GM19397 (cell line): ENCODE measurements at regions not wholly inside any gene's neighbourhood (a gene's known extent, or its start where the extent isn't known, plus 50 kb on each side); places are given as distances from the start of the nearest gene placed in this dataset.

Experiments used
- ATAC-seq: cut with Tn5 transposase; IDR thresholded peaks from one replicate; pipeline ENCODE4 v1.9.1; 2021; ENCODE audit warnings: mild to moderate bottlenecking, moderate library complexity; ENCODE audit not compliant: unreplicated experiment

DNA sequence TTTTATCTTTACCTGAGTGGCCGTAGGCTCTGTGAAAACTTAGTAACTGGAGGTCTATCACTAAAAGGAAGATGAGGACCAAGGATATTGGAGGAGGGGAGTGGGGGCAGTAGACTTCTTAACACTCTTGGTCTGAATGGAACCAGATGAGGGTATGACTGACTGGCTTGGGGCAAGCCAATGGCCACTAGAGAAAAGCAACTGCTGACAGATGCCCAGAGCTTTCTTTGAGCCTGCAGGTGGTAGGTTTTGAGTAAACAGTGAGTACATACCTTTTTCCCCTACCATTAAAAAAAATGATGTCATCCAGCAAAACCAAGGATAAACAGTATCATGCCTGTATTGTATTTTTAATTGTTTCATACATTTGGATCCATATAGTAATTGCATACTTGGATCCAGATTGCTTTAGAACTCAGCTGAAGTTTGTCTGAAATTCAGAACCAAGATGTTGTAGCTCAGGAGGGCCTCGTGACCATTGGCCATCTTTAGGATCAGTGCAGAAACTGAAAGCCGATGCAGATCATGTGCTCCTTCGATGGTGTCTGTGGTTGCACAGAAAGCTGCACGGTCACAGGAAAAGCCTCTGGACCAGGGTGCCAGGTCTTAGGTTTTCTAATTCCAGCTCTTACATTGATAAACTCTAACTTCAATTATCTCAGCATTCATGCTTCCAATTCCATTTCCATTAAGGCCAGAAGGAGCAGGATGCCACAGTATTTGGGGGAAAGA, 131.0 kb downstream of the PDGFRA start:
- ATAC-seq, result no peak

DNA sequence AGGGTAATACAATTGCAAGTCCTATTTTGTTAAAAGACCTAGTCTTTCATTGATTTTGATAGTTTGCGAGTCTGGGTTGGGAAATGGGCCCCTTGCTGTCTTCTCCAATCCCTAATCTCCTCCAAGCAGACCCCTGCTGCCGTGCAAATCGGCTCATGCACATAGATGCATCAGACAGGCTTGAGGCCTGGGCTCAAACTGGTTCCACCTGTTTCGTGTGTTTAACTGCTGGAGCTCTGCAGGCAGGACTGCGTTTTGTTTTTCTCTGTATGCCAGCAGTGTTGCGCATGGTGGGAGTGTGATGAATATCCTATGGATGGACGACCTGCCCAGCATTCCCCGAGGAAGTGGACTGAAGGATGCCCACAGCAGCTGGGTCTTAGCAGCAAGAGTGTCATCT, 133.9 kb downstream of the PDGFRA start:
- ATAC-seq, result no peak

DNA sequence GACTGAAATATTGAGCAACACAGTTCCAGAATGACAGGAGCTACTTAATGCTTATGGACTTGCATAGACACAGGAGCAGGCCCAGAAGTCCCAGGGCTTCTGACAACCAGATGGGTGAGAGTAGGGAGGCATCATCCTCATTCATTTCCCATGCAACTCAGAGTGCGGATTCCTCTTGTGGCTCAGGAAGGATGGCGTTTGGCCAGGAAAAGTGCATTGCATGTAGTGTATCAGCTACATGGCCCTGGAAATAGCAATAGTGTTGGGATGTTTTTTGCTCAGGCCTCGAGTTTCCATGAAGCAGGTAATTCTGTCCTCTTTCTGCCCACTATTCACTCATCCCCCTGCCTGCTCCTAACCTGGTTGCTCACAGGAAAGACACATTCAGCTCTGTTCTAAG, 136.6 kb downstream of the PDGFRA start:
- ATAC-seq, result no peak

DNA sequence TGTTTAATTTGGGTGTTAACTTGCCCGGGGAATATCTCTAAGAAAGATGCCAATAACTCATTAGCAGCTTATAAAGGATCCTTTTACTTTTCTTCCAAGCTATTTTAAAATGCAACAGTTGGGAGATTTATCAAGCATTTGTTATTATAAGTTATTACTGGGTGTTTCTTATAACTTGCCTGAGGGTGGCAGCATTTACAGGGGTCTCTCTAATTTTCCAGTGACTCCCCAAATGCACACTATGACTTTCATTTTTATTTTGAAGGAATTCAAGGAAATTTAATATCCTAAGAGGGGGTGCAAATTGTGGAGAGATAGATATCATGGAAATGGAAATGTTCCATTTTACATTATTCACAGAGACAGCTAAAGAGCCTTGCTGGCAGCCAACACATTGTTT, 138.0 kb downstream of the PDGFRA start:
- ATAC-seq, result no peak

DNA sequence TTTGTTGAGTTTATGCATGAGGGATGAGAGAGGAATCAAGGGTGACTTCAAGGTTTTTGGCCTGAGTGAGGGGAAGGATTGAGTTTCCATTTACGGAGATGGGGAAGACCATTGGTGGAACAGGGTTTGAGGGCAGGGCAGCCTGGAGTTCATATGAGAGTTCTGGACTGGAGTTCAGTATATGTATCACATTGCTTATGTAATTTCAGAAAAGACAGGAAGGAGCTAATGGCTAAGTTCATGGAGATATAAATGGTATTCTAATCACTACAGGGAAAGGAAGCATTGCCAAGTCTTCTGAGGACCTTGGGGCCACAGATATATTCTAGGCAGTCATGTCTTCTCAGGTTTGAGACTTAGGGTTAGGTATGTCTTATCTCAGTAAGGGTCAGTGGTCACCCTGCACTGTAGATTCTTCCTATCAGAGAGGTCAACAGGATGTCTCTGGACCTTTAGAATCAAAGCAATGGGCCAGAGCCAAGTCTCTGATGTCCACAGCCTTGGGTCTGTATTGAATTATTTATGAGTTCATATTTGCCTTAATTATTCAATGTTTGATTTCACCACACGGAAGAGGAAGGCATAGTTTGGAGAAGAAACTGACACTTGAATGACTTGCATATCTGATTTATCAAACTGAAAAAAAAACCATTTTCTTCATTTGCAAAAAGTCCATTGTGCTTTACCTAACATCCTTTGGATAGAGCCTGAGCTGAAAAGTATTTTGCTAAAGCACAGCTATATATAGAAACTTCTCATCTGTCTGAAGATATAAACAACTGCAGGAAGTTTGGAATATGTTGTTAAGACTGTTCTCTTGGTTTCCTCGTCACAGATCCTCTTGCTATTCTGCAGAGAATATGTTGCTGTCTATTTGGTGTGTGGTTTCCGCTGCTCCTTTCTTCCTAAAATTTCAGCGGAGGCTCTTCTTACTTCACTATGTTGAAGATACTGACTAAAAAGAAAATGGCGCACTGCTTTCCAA, 139.5 kb downstream of the PDGFRA start:
- ATAC-seq, result no peak

DNA sequence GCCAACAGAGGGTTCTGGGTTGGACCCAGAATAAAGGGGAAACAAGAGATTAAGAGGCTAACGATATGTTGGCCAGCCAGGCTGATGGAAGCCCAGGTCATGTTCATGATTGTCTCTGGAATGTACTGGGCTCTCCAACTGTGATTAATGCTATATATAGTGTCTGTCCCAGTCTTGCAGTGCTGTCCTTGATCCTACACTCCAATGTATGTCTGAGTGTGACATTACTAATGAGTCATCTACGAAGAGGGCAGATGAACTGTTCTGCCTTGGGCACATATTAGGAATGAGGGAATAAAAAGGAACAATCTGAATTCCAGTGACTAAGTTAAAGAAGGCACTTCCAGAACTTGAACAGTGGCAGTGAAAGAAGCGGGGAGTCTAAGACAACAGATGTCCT, 142.1 kb downstream of the PDGFRA start:
- no peak for ATAC-seq

DNA sequence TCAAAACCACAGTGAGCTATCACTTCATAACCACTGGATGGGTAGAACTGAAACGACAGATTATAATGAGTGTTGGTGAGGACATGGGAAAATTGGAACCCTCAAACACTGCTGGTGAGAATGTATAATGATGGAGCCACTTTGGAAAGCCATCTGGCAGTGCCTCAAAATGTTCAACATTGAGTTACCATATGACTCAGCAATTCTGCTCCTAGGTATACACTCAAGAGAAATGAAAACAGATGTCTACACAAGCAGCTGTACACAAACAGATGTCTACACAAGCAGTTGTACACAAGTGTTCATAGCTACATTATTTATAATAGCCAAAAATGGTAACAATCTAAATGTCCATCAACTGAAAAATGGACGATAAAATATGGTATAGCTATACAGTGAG, 143.9 kb downstream of the PDGFRA start:
- no peak for ATAC-seq

DNA sequence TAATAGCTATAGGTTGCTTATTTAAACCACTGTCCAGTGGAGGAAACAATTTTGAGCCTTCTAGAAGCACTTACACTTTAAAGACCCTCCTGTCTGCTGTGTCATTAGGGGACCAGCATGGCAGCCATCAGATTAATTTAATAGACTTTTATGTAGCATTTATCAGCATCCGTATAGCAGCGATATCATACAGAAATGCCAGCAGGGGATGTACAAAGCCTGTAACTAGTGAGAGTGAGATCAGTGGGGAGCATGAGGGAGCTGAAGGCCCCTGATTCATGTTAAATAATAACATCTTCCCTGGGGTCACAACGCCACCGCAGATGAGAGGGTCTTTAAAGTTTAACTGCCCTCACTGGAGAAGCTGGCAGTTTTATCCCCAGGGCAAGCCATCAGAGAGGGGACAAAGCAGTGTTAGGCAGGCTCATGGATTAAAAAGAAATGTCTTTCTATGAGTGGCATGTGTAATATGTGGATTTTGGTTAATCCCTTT, 144.7 kb downstream of the PDGFRA start:
- ATAC-seq, result no peak

DNA sequence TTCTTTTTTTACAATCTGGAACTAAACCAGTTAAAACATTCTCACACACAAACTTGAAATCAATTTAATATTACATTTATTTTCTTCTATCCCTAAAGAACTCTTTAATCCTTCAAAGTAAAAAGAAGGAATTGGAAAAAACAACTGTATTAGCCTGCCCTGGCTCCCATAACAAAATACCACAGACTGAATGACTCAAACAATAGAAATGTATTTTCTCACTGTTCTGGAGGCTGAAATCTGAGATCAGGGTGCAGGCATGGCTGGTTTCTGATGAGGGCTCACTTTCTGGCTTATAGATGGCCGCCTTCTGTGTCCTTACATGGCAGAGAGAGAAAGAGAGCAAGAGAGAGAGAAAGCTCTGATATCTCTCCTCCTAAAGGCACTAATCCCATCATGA, 149.4 kb downstream of the PDGFRA start:
- no peak for ATAC-seq

DNA sequence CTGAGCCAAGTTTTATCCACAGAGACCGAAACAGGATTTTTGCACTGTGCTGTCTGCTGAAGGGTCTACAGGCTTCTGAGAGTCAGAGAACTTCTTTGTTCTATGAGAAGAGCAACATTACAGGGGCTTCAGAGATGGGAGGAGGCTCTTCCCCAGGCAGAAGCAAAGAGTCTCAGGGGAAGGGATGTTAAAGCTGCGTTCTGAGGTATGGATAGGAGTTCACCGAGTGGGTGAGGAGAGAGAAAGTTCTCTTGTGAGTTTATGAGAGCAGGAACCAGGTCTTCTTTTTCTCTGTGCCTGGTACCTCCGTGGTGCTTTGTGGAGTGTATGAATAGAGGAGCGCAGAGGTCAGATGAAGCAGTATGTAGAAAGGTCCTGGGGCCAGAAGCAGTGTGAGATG, 155.1 kb downstream of the PDGFRA start:
- no peak for ATAC-seq

DNA sequence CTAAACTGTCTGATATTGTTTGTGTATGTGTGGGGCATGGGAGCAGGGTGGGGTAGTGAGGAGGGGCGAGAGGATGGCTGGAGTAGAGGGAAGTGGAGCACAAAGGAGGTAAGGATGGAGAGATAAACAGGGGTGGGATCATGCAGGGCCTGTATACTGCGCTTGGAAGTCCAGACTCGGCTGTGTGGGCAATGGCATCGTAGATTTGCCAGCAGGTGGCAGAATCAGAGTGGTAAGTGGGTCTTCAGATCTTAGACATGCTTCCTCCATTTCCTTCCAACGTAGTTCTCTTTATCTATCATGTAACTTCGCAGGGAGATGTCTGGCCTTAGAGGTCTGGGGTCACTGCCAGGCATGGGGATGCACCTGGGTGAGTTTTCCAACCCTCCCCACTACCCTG, 155.5 kb downstream of the PDGFRA start:
- ATAC-seq, result no peak

DNA sequence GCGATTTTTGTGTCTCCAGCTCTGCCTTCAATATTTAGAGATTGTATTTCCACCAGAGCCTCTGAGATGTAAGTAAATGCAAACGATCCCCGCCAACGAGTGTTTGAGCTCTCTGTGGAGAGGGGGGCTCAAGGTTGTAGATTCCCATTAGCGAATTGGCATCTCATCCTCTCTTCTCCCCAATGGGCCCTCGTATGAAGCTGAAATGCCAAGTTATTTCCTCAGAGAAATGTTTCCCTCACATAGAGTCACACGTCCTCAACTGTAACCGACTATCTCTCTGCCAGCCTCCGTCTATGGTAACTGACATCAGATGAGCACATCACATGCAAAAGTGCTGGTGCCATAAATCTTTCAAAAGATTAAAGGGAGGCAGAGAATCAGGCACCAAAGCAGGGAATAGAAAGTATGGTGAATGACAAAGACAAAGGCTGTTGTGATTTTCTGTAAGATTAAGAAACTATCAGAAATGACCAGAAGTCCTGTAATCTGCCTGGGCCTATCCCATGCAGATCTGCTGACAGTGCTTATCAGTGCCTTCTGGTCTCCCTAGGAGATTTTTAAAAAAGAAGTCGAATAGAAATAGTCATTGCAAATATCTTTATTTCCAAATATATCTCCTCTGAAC, 157.1 kb downstream of the PDGFRA start:
- ATAC-seq, result no peak

DNA sequence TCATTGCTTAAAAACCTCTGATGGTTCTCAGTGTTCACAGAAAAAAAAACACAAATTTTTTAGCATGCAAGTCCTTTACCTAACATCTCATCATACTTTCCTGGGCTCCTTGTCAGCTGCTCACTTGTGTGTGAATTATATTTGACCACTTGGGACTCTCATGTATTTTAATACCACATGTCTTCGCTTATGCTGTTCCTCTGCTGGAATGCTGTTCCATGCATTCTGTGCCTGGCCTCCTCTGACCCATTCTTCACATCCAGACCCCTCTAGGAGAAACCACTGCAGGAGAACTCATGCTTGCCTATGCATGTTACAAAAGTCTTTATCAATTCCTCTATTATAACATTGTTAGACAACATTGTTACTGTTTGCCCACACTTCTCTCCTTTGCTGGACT, 157.6 kb downstream of the PDGFRA start:
- ATAC-seq, result no peak

DNA sequence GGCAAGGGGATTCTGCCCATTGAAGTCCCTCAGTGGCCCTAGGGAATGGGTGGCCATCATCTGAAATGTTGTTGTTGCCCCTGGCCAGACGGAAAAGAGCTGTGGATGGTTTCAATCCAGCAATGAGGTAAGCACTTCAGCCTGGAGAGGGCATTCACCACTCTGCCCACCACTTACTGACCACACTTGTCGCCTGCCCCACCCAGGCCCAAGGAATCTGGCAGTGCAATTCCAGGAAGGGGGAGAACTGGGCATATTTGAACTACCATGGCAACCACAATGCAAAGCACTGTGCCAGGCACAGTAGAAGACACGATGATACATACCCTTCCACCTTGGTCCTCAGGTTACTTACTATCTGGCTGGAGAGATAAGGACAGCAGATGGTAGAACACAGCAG, 161.6 kb downstream of the PDGFRA start:
- no peak for ATAC-seq

DNA sequence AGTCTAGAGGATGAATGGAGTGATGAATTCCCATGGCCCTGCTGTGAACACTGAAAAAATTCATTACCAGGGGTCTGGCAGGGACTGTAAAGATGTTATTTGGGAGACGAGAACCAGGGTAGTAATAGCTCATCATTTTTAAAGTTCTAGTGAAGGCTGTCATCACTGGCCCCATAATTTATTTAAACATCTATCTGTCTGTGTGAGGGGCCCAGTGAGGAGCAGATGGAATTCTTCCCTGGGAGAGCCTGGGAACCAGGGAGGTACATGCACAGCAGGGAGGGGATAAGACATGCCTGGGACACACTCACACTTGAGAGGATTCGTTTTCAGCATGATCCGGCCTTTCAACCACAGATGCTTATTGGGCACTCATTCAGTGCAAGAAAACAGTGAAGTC, 162.0 kb downstream of the PDGFRA start:
- no peak for ATAC-seq

DNA sequence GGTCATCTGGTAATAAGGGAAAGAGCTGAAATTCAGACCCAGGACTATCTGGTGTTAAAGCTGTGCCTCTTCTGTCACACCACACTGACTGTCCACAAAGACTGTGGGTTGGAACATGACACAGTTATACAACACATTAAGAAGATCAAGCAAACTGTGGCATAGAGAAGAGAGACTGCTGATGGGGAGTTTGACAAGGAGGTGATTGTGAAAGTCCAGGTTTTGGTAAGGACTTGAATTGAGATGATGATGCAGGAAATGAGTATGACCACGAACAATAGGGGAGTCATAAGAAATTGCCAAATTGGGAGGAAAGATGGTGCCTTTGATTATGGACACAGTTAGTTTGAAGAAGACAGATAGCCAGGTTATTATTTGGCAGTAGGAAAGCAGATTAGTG, 163.4 kb downstream of the PDGFRA start:
- ATAC-seq, result no peak

DNA sequence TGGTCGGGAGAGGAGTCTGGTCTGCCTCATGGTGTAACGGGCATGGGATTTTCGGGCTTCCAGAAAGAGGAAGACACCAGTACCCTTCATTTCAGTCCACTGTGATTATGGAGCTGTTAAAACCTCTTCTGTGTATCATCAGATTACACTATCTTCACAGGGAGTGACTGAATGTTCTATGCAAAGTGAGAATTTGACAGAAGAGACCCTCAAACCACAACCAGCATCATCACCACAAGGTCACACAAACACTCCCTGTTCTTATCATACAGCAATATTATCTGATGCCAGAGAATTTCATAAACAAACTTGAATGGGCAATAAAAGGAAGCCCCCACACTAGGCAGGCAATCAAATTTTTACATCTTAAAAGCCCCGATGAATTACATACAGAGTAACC, 164.2 kb downstream of the PDGFRA start:
- no peak for ATAC-seq

DNA sequence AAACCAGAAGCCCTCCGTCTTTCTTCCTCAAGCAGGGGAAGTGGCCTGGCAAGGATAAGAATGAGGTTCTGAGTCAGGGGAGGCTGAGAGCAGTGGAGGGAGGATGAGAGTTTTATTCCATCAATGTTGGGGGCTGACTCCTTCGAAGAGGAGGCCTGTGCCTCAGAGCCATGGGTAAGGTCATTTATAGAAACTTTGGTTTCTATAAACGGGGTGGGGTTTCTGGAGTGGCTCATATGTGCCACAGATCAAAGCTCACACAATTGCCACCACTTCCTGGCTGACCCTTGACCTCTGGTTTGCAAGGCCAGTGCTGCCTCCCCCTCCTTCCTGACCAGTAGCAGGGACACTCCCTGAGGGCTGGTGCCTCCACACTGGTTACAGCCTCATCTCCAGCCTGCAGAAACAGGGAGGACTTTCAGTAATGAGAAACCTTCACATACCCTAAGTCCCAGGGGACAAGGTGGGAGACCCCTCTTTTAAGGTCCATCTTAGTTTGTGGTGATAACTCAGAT, 166.0 kb downstream of the PDGFRA start:
- no peak for ATAC-seq

DNA sequence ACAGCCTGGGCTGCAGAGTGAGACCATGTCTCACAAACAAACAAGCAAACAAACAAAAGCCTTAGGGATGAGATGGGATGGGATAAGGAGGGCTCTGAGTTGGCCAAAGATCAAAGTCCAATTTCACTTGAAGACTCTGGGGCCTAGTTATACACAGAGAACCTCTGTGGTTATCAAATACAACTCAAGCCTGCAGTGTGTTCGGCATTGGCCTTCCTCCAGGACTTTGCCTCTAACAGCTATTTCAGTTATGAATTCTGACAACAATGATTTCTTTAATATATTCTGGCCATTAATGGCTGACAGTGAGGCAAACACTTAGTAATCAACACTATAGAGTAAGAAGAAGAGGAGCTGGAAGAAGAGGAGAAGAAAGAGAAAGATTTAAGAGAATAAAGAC, 171.1 kb downstream of the PDGFRA start:
- ATAC-seq, result no peak

DNA sequence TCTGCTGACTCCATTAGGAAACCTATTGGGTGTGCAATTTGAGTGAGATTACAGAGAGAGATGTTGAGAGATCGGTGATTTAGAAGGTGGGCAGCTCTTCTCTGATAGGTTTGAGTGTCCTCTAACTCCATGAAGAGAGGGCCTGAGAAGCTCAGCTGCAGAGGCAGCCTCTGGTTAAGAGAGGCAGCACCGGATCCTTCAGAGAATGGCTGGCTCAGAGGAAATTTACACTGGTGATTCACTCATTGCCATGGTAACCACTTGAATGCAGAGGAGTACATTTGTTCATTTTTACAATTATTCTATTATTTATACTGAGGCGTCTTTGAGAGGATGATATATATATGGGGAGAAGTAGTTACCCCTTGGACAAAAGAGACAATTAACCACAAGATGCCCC, 171.7 kb downstream of the PDGFRA start:
- ATAC-seq, result no peak

DNA sequence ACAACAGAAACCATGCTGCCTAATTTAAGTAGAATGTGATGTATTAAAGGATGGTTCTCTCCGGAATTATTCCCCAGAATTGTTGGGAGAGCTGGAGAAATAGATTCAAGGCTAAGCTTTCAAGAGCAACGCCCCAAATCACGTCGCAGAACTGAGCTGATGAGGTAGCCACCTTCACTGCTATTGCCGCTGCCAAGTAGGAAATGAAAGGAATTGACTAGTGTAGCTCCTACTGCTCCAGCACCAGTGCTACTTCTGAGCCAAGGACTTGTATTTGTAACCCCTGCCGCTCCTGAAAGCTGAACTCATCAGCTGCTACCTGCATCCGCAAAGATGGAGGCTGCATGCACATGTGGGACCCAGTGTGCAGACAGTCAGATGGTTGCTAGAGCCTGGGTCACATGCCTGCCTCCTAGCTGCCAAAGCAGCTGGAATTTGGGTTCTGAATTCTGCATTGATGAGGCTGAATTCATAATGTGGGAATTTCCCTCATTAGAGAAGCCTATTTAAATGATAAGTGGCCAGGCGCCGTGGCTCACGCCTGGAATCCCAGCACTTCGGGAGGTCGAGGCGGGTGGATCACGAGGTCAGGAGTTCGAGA, 173.9 kb downstream of the PDGFRA start:
- ATAC-seq, result no peak
